Inferior parietal cortex (tissue), 1 donor: ENCODE measurements at regions not wholly inside any gene's neighbourhood (a gene's known extent, or its start where the extent isn't known, plus 50 kb on each side); places are given as distances from the start of the nearest gene placed in this dataset.
A peak's percentile ranks its signal among the peaks of the same experiment; 100 is the strongest.
"Not testable (repeated sequence)": the region's sequence is repeated elsewhere in the genome, so short reads cannot be mapped to it uniquely, and the experiment has no call there.

Experiments used
- DNase-seq: peaks from one replicate; pipeline ENCODE4 v3.0.0-alpha.2; 2016; ENCODE audit errors: extremely low spot score

- no peak for DNase-seq
Measured at GRCh38 chr3:64390893-64391292, 165.6 kb upstream of the PRICKLE2 start.

- no peak for DNase-seq
Measured at GRCh38 chr3:64388886-64389285, 163.6 kb upstream of the PRICKLE2 start.

- DNase-seq = no peak
Measured at GRCh38 chr3:64387688-64388087, 162.4 kb upstream of the PRICKLE2 start.

GRCh38 chr3:64385277-64385676 is 160.0 kb upstream of the PRICKLE2 start:
- DNase-seq = no peak

GRCh38 chr3:64384561-64384960 is 159.3 kb upstream of the PRICKLE2 start:
- no peak for DNase-seq

GRCh38 chr3:64382153-64382552 is 156.9 kb upstream of the PRICKLE2 start:
- no peak for DNase-seq

GRCh38 chr3:64381367-64381766 is 156.1 kb upstream of the PRICKLE2 start:
- no peak for DNase-seq

- no peak for DNase-seq
Measured at GRCh38 chr3:64380546-64380945, 155.3 kb upstream of the PRICKLE2 start.

- peak; percentile 40 for DNase-seq
Measured at GRCh38 chr3:64379221-64379620, 154.0 kb upstream of the PRICKLE2 start.

GRCh38 chr3:64377942-64378341 is 152.7 kb upstream of the PRICKLE2 start:
- DNase-seq = no peak

- DNase-seq = no peak
Measured at GRCh38 chr3:64375737-64376136, 150.5 kb upstream of the PRICKLE2 start.

GRCh38 chr3:64369390-64369789 is 144.1 kb upstream of the PRICKLE2 start:
- DNase-seq = no peak

- no peak for DNase-seq
Measured at GRCh38 chr3:64368257-64369020, 143.2 kb upstream of the PRICKLE2 start.

- DNase-seq = no peak
Measured at GRCh38 chr3:64365877-64366276, 140.6 kb upstream of the PRICKLE2 start.

GRCh38 chr3:64363842-64364241 is 138.6 kb upstream of the PRICKLE2 start:
- DNase-seq = no peak

- no peak for DNase-seq
Measured at GRCh38 chr3:64361962-64362735, 136.9 kb upstream of the PRICKLE2 start.

GRCh38 chr3:64361036-64361435 is 135.8 kb upstream of the PRICKLE2 start:
- not testable (repeated sequence) for DNase-seq

GRCh38 chr3:64360280-64360679 is 135.0 kb upstream of the PRICKLE2 start:
- no peak for DNase-seq

GRCh38 chr3:64359735-64360134 is 134.5 kb upstream of the PRICKLE2 start:
- DNase-seq = no peak

GRCh38 chr3:64358853-64359252 is 133.6 kb upstream of the PRICKLE2 start:
- DNase-seq = no peak

GRCh38 chr3:64358176-64358575 is 132.9 kb upstream of the PRICKLE2 start:
- no peak for DNase-seq

- no peak for DNase-seq
Measured at GRCh38 chr3:64357481-64357880, 132.2 kb upstream of the PRICKLE2 start.

GRCh38 chr3:64355401-64355807 is 130.1 kb upstream of the PRICKLE2 start:
- DNase-seq = no peak
